HEK293T (cell line): ENCODE measurements at regions not wholly inside any gene's neighbourhood (a gene's known extent, or its start where the extent isn't known, plus 50 kb on each side); places are given as distances from the start of the nearest gene placed in this dataset.

Source experiments
- CTCF ChIA-PET: fragments of 350-600 bp; formaldehyde crosslinking; extraction: SDS; loops from one replicate; lab custom pipeline; 2021; ENCODE audit warnings: antibody characterized with exemption, inconsistent platforms; lab: Yijun Ruan, JAX
- POLR2A ChIA-PET: fragments of 350-600 bp; formaldehyde crosslinking; extraction: SDS; loops from one replicate; lab custom pipeline; 2020; ENCODE audit warnings: antibody characterized with exemption, inconsistent platforms; lab: Yijun Ruan, JAX
- DNase-seq: peaks from one replicate; pipeline ENCODE4 v3.0.0; 2012; ENCODE audit warnings: mixed read lengths; ENCODE audit errors: extremely low spot score
- ARNT ChIP-seq: fragments of 450-650 bp; IDR thresholded peaks from 2 replicates; pipeline ENCODE4 v1.6.1; 2017; ENCODE audit warnings: mild to moderate bottlenecking
- BHLHE40 ChIP-seq: fragments of 450-650 bp; IDR thresholded peaks from 2 replicates; pipeline ENCODE4 v1.6.1; 2016; ENCODE audit warnings: mild to moderate bottlenecking, moderate library complexity, borderline replicate concordance
- CTBP1 ChIP-seq: fragments of 450-650 bp; IDR thresholded peaks from 2 replicates; pipeline ENCODE4 v1.6.1; 2016; ENCODE audit warnings: borderline replicate concordance
- ELF4 ChIP-seq: fragments of 450-650 bp; IDR thresholded peaks from 2 replicates; pipeline ENCODE4 v1.6.1; 2017; ENCODE audit warnings: antibody characterized with exemption
- FOXA1 ChIP-seq: fragments of 450-650 bp; IDR thresholded peaks from 2 replicates; pipeline ENCODE4 v1.6.1; 2016; ENCODE audit warnings: mild to moderate bottlenecking
- FOXK2 ChIP-seq: fragments of 450-650 bp; IDR thresholded peaks from 2 replicates; pipeline ENCODE4 v1.6.1; 2016; ENCODE audit warnings: mild to moderate bottlenecking
- FOXM1 ChIP-seq: fragments of 450-650 bp; IDR thresholded peaks from 2 replicates; pipeline ENCODE4 v1.6.1; 2017; ENCODE audit warnings: mild to moderate bottlenecking, borderline replicate concordance
- HDGF ChIP-seq: fragments of 450-650 bp; IDR thresholded peaks from 2 replicates; pipeline ENCODE4 v1.6.1; 2017; ENCODE audit warnings: antibody characterized with exemption, borderline replicate concordance
- L3MBTL2 ChIP-seq: fragments of 450-650 bp; conservative IDR thresholded peaks from 2 replicates; pipeline ENCODE4 v1.6.1; 2016; ENCODE audit warnings: mild to moderate bottlenecking
- LEF1 ChIP-seq: fragments of 450-650 bp; IDR thresholded peaks from 2 replicates; pipeline ENCODE4 v1.6.1; 2017; ENCODE audit warnings: mild to moderate bottlenecking, borderline replicate concordance
- NFRKB ChIP-seq: fragments of 450-650 bp; IDR thresholded peaks from 2 replicates; pipeline ENCODE4 v1.6.1; 2016; ENCODE audit warnings: mild to moderate bottlenecking, moderate library complexity
- PKNOX1 ChIP-seq: fragments of 450-650 bp; IDR thresholded peaks from 2 replicates; pipeline ENCODE4 v1.6.1; 2016
- SP1 ChIP-seq: fragments of 450-650 bp; IDR thresholded peaks from 2 replicates; pipeline ENCODE4 v1.6.1; 2017
- SUZ12 ChIP-seq: fragments of 450-650 bp; IDR thresholded peaks from 2 replicates; pipeline ENCODE4 v1.6.1; 2016; ENCODE audit warnings: mild to moderate bottlenecking
- TARDBP ChIP-seq: fragments of 450-650 bp; IDR thresholded peaks from 2 replicates; pipeline ENCODE4 v1.6.1; 2016
- ZNF384 ChIP-seq: fragments of 450-650 bp; IDR thresholded peaks from 2 replicates; pipeline ENCODE4 v1.6.1; 2016

- CTCF ChIA-PET = interaction anchor here (0.6 kb wide), 1 partner anchor 192 kb away, joined by 3 read pairs; no protein-coding TSS in a partner anchor
- POLR2A ChIA-PET = no interaction called here
- TF ChIP-seq FOXK2 (no peak), SP1 (no peak), FOXM1 (no peak), ELF4 (no peak), HDGF (no peak), ZNF384 (no peak), SUZ12 (no peak), CTBP1 (no peak), BHLHE40 (no peak), PKNOX1 (no peak), FOXA1 (no peak), TARDBP (no peak)
- DNase-seq = no peak
Measured at GRCh38 chr2:12605366-12605765, 111.4 kb upstream of the TRIB2 start.

- ChIA-PET CTCF (interaction anchor here (0.6 kb wide), 1 partner anchor 192 kb away, joined by 3 read pairs; no protein-coding TSS in a partner anchor), POLR2A (no interaction called here)
- DNase-seq = no peak
- TF ChIP-seq TARDBP (no peak), CTBP1 (no peak), LEF1 (no peak), ELF4 (no peak), HDGF (no peak), NFRKB (no peak), FOXA1 (no peak), ARNT (no peak), ZNF384 (no peak)
Measured at GRCh38 chr2:12605936-12606335, 110.8 kb upstream of the TRIB2 start.

GRCh38 chr2:12606472-12607000 is 110.2 kb upstream of the TRIB2 start:
- DNase-seq = no peak
- ChIA-PET POLR2A (no interaction called here), CTCF (no interaction called here)
- no peak for TF ChIP-seq NFRKB
- TF ChIP-seq CTBP1 = no peak
- no peak for TF ChIP-seq HDGF
- no peak for TF ChIP-seq FOXM1
- TF ChIP-seq PKNOX1 = no peak
- no peak for TF ChIP-seq ELF4

GRCh38 chr2:12607971-12608370 is 108.8 kb upstream of the TRIB2 start:
- no peak for DNase-seq
- CTCF ChIA-PET = no interaction called here
- TF ChIP-seq LEF1 (no peak), CTBP1 (no peak), L3MBTL2 (no peak)
- POLR2A ChIA-PET = no interaction called here

- TF ChIP-seq L3MBTL2 (no peak), BHLHE40 (no peak), HDGF (no peak), FOXA1 (no peak), ZNF384 (no peak), FOXM1 (no peak), SUZ12 (no peak), PKNOX1 (no peak), SP1 (no peak), NFRKB (no peak), TARDBP (no peak), ELF4 (no peak), ARNT (no peak), LEF1 (no peak), FOXK2 (no peak), CTBP1 (no peak)
- POLR2A ChIA-PET = no interaction called here
- no peak for DNase-seq
- CTCF ChIA-PET = no interaction called here
Measured at GRCh38 chr2:12610314-12610713, 106.4 kb upstream of the TRIB2 start.

- no peak for DNase-seq
- ChIA-PET POLR2A (no interaction called here), CTCF (no interaction called here)
- no peak for TF ChIP-seq L3MBTL2
- TF ChIP-seq BHLHE40 = no peak
- no peak for TF ChIP-seq TARDBP
- no peak for TF ChIP-seq ARNT
- no peak for TF ChIP-seq NFRKB
- TF ChIP-seq CTBP1 = no peak
- TF ChIP-seq ZNF384 = no peak
- no peak for TF ChIP-seq HDGF
- TF ChIP-seq PKNOX1 = no peak
- TF ChIP-seq FOXK2 = no peak
- no peak for TF ChIP-seq FOXM1
- TF ChIP-seq FOXA1 = no peak
- TF ChIP-seq SP1 = no peak
- no peak for TF ChIP-seq ELF4
- no peak for TF ChIP-seq SUZ12
- no peak for TF ChIP-seq LEF1
Measured at GRCh38 chr2:12612168-12612567, 104.6 kb upstream of the TRIB2 start.
